ENCODE measurements at regions not wholly inside any gene's neighbourhood (a gene's known extent, or its start where the extent isn't known, plus 50 kb on each side); places are given as distances from the start of the nearest gene placed in this dataset.

DNA sequence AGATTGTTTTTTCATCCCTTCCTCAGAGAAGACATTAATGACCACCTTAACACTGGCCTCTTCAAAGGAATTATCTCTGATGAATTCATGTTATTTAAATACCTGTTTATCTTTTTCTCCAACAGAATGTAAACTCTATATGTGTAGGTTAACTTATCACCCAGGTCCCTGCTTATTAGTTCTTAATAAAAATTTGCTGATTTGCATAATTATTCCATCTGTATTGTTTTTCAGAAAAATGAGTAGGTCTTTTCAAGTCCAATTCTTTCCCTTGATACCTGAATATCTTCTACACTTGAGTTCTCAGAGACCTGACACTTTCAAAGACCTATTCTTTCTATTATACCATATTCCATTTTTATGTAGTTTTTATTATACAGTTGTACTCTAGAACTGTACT lies 886.7 kb upstream of the TMPRSS15 start:
- Histone ChIP-seq H3K36me3 (ENCODE audit: control insufficient read depth, insufficient read depth, low read length) (no peaks in the 10 kb centered on the region), H3K27ac (ENCODE audit: low read length) (no peak overlapping the region), H3K27me3 (ENCODE audit: control insufficient read depth, insufficient read depth, low read length) (no peaks in the 10 kb centered on the region), H3K4me3 (ENCODE audit: low read length) (no peak overlapping the region), H3K4me1 (ENCODE audit: control insufficient read depth, insufficient read depth, low read length) (no peaks in the 10 kb centered on the region), H3K9me3 (ENCODE audit: control insufficient read depth, low read depth, low read length) (no peaks in the 10 kb centered on the region)
- DNase-seq, result no peak

DNA sequence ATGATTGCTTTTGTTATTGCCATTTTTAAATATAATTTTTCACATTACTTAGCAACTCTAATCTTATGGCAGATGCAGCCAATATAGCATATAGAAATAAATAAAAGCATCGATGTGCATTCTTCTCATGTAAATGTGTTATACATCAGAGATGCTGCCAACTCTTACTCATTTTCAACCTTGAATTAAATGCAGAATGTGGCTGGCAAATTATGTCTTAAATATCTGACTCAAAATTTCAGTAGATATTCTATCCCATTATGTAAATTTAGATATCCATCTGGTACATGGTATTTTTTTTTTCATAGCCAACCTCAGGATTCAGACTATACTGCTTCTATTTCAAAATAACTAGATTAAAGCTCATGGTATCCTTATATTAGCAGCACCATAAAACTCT lies 916.7 kb upstream of the TMPRSS15 start:
- WGBS (ENCODE audit: insufficient coverage, low lambda C conversion rate), result 100% methylated on average over 1 of the region's 1 CpG

DNA sequence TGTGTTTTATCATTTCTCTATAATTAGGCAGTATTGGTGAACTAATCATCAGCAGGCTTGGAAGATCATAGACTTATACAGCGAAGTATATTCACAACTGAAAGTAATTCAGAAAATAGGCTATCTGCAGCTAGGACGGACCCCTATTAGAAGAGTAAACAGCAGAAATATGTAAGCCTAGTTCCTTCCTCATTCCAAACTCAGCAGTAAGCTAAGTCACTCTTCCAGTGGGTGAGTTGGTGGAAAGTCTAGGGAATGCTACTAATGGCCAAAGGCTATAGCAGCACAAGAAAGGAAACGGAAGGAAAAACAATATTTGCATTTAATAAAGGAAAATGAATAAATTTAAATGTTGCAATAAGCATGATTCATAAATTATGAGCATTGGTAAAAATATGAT lies 918.1 kb upstream of the TMPRSS15 start:
- no peaks in the 10 kb centered on the region for H3K4me1 ChIP-seq (ENCODE audit: control insufficient read depth, insufficient read depth, low read length)
- no peak overlapping the region for H3K27ac ChIP-seq (ENCODE audit: low read length)
- DNase-seq, result peak in 1 of 2 donors; percentile 5
- H3K36me3 ChIP-seq (ENCODE audit: control insufficient read depth, insufficient read depth, low read length), result no peaks in the 10 kb centered on the region
- H3K4me3 ChIP-seq (ENCODE audit: low read length), result no peak overlapping the region
- WGBS (ENCODE audit: insufficient coverage, low lambda C conversion rate), result 100% methylated on average over 1 of the region's 3 CpGs
- H3K27me3 ChIP-seq (ENCODE audit: control insufficient read depth, insufficient read depth, low read length), result no peaks in the 10 kb centered on the region
- H3K9me3 ChIP-seq (ENCODE audit: control insufficient read depth, low read depth, low read length), result peaks cover 2% of the 10 kb centered on the region

More for the DNA sequence above, 916.7 kb upstream of the TMPRSS15 start:
- H3K36me3 ChIP-seq (ENCODE audit: control insufficient read depth, insufficient read depth, low read length), result no peaks in the 10 kb centered on the region
- H3K27me3 ChIP-seq (ENCODE audit: control insufficient read depth, insufficient read depth, low read length), result no peaks in the 10 kb centered on the region
- no peak overlapping the region for H3K27ac ChIP-seq (ENCODE audit: low read length)
- H3K4me3 ChIP-seq (ENCODE audit: low read length), result no peak overlapping the region
- no peak for DNase-seq
- no peaks in the 10 kb centered on the region for H3K4me1 ChIP-seq (ENCODE audit: control insufficient read depth, insufficient read depth, low read length)
- H3K9me3 ChIP-seq (ENCODE audit: control insufficient read depth, low read depth, low read length), result peaks cover 2% of the 10 kb centered on the region

DNA sequence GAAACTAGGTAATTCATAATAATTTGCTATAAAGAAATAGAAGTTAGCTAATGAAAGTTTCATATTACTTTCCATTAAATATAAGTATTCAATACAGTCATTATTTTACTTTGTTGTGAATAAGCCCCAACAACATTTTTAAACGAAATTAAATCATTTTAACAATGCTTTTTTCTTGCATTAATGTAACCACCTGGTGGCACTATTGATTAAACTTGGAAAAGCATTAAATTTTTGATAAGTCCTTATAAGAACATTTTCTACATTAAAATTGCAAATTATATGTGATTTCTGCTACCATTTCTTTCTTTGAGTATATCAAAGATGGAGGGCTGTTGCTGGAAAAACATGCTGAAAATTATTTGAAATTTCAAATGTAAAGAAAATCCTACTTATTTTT lies 918.8 kb upstream of the TMPRSS15 start:
- no peak for DNase-seq
- H3K9me3 ChIP-seq (ENCODE audit: control insufficient read depth, low read depth, low read length), result no peaks in the 10 kb centered on the region
- 57% methylated on average over 1 of the region's 1 CpG for WGBS (ENCODE audit: insufficient coverage, low lambda C conversion rate)
- no peaks in the 10 kb centered on the region for H3K27me3 ChIP-seq (ENCODE audit: control insufficient read depth, insufficient read depth, low read length)
- H3K4me1 ChIP-seq (ENCODE audit: control insufficient read depth, insufficient read depth, low read length), result no peaks in the 10 kb centered on the region
- no peaks in the 10 kb centered on the region for H3K36me3 ChIP-seq (ENCODE audit: control insufficient read depth, insufficient read depth, low read length)
- no peak overlapping the region for H3K4me3 ChIP-seq (ENCODE audit: low read length)
- H3K27ac ChIP-seq (ENCODE audit: low read length), result no peak overlapping the region

DNA sequence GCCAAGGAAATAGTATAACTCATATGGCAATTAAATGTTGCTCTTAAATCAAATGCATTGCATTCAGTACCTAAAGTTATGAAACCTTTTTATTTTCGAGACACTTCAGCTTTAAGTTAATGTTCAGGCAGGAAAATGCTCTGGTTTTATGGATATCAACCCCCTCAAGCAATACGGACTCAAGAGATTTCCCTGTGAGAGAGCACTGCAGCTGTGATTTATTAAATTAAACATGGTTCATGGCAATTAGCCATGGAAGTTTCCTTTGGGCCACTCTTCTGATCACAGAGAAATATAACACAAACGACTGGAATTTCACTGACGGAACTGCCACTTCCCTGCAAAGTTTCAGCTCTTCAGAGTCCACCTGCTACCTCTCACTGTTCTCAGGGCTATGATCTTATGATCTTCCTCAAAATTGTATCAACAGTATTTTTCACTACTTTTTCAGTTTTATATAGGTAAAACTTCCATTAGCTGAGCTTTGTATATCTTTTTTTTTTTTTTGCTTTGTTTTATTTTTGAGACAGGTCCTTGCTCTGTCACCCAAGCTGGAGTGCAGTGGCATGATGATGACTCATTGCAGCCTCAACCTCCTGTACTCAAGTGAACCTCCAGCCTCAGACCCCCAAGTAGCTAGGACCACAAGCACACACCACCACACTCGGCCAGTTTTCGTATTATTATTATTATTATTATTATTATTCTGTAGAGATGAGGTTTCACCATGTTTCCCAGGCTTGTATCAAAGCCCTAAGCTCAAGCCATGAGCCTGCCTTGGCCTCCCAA lies 923.1 kb upstream of the TMPRSS15 start:
- WGBS (ENCODE audit: insufficient coverage, low lambda C conversion rate), result no CpG with 5 or more reads among the region's 6 CpGs
- Histone ChIP-seq H3K27ac (ENCODE audit: low read length) (no peak overlapping the region), H3K4me1 (ENCODE audit: control insufficient read depth, insufficient read depth, low read length) (no peaks in the 10 kb centered on the region), H3K27me3 (ENCODE audit: control insufficient read depth, insufficient read depth, low read length) (no peaks in the 10 kb centered on the region), H3K9me3 (ENCODE audit: control insufficient read depth, low read depth, low read length) (peaks cover 7% of the 10 kb centered on the region), H3K36me3 (ENCODE audit: control insufficient read depth, insufficient read depth, low read length) (no peaks in the 10 kb centered on the region), H3K4me3 (ENCODE audit: low read length) (no peak overlapping the region)
- no peak for DNase-seq

DNA sequence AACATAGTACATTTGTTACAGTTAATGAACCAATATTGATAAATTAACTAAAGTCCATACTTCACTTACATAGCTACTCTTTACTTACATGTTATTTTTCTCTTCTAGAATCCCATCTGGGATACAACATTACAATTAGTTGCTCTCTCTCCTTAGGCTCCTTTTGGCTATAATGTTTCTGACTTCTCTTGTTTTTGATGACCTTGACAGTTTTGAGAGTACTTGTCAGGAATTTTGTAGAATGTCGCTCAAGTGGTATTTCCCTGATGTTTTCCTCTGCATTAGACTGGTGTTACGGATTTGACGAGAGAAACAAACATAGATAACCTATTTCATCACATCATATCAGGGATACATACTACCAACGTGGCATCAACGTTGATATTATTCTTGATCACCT lies 925.4 kb upstream of the TMPRSS15 start:
- Histone ChIP-seq H3K36me3 (ENCODE audit: control insufficient read depth, insufficient read depth, low read length) (no peaks in the 10 kb centered on the region), H3K27me3 (ENCODE audit: control insufficient read depth, insufficient read depth, low read length) (no peaks in the 10 kb centered on the region), H3K9me3 (ENCODE audit: control insufficient read depth, low read depth, low read length) (peaks cover 7% of the 10 kb centered on the region), H3K4me1 (ENCODE audit: control insufficient read depth, insufficient read depth, low read length) (no peaks in the 10 kb centered on the region), H3K4me3 (ENCODE audit: low read length) (no peak overlapping the region), H3K27ac (ENCODE audit: low read length) (no peak overlapping the region)
- no peak for DNase-seq
- WGBS (ENCODE audit: insufficient coverage, low lambda C conversion rate), result 92% methylated on average over 2 of the region's 5 CpGs

DNA sequence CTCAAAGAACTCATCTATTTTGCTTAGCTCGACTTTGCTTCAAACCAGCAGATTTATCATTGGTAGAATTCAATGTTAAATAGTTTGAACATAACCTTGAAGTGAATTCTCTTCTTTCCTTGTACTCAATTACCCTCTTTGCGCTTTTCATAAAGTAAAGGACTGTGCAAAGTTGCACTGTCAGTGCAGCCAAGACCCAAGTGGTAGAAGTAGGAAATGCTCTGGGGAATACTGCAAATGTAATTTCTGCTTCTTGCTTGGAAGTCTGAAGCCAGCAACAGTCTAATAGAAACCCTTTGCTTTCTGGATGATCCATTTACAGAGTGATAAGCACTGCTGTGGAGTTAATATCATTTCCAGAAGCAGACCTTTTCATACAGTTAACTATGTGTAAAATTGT lies 936.7 kb upstream of the TMPRSS15 start:
- Histone ChIP-seq H3K4me3 (ENCODE audit: low read length) (no peak overlapping the region), H3K9me3 (ENCODE audit: control insufficient read depth, low read depth, low read length) (no peaks in the 10 kb centered on the region), H3K36me3 (ENCODE audit: control insufficient read depth, insufficient read depth, low read length) (no peaks in the 10 kb centered on the region), H3K4me1 (ENCODE audit: control insufficient read depth, insufficient read depth, low read length) (no peaks in the 10 kb centered on the region), H3K27ac (ENCODE audit: low read length) (no peak overlapping the region), H3K27me3 (ENCODE audit: control insufficient read depth, insufficient read depth, low read length) (no peaks in the 10 kb centered on the region)
- DNase-seq, result no peak
- WGBS (ENCODE audit: insufficient coverage, low lambda C conversion rate), result no CpG with 5 or more reads among the region's 2 CpGs

DNA sequence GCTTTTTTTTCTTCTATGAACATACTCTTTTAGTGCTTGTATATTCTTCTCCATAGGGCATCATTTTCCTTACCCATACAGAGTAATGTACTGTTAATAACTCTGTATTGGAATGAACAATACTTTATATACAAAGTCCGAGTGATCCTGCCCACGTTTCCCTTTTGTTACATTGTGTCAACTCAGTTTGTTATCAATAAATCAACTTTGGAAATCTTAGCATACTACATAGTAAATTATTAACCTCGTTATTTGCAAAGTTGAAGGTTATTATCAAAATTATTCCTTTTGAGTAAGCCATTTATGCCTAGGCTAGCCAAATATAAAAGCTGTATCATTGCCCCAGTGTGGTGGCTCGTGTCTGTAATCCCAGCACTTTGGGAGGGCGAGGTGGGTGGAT lies 937.4 kb upstream of the TMPRSS15 start:
- WGBS (ENCODE audit: insufficient coverage, low lambda C conversion rate), result 100% methylated on average over 1 of the region's 5 CpGs
- Histone ChIP-seq H3K9me3 (ENCODE audit: control insufficient read depth, low read depth, low read length) (no peaks in the 10 kb centered on the region), H3K27ac (ENCODE audit: low read length) (no peak overlapping the region), H3K27me3 (ENCODE audit: control insufficient read depth, insufficient read depth, low read length) (no peaks in the 10 kb centered on the region), H3K36me3 (ENCODE audit: control insufficient read depth, insufficient read depth, low read length) (no peaks in the 10 kb centered on the region), H3K4me3 (ENCODE audit: low read length) (no peak overlapping the region), H3K4me1 (ENCODE audit: control insufficient read depth, insufficient read depth, low read length) (no peaks in the 10 kb centered on the region)
- DNase-seq, result no peak

DNA sequence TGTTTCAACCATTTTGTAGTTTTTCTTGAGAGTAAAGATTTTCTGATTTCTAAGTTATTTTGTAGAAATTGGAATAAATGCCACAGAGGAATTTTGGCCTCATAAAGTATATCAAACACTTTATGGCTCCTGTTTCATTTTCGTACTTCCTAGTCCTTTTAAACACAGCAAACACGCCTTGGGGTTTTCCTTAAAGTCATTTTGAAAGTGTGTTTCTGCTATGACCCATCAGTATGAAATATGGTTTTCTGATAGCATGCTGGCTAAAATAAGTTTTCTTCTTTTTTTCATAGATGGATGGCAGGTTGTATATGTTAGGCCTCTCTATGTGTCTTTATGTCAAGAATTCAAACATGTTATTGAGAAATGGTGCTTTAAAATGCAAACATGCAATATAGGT lies 940.1 kb upstream of the TMPRSS15 start:
- Histone ChIP-seq H3K27me3 (ENCODE audit: control insufficient read depth, insufficient read depth, low read length) (no peaks in the 10 kb centered on the region), H3K36me3 (ENCODE audit: control insufficient read depth, insufficient read depth, low read length) (no peaks in the 10 kb centered on the region), H3K27ac (ENCODE audit: low read length) (no peak overlapping the region), H3K4me3 (ENCODE audit: low read length) (no peak overlapping the region), H3K9me3 (ENCODE audit: control insufficient read depth, low read depth, low read length) (no peaks in the 10 kb centered on the region), H3K4me1 (ENCODE audit: control insufficient read depth, insufficient read depth, low read length) (no peaks in the 10 kb centered on the region)
- no peak for DNase-seq
- no CpG with 5 or more reads among the region's 2 CpGs for WGBS (ENCODE audit: insufficient coverage, low lambda C conversion rate)

DNA sequence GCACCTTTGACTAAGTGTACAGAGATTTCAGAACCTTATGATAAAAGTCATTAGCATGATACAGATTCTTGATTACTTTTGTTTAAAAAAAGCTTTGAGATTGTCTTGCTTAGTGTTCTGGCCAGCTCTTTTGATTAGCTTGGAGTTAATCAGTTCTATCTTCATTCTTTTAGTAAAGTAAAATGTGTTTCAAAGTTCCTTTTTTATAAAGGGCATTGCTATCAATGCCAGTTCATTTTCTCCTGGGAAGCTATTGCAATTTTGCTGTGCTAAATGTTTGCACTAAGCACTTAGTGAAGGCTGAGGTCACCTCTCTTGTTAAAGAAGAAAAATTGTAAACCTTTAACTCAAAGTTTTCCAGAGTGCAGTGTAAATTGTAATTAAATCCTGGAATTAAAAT lies 946.7 kb upstream of the TMPRSS15 start:
- Histone ChIP-seq H3K9me3 (ENCODE audit: control insufficient read depth, low read depth, low read length) (no peaks in the 10 kb centered on the region), H3K27me3 (ENCODE audit: control insufficient read depth, insufficient read depth, low read length) (no peaks in the 10 kb centered on the region), H3K4me1 (ENCODE audit: control insufficient read depth, insufficient read depth, low read length) (peaks cover 10% of the 10 kb centered on the region), H3K36me3 (ENCODE audit: control insufficient read depth, insufficient read depth, low read length) (no peaks in the 10 kb centered on the region), H3K27ac (ENCODE audit: low read length) (peak overlapping the region; percentile 55), H3K4me3 (ENCODE audit: low read length) (no peak overlapping the region)
- peak; percentile 21 to 76 for DNase-seq

DNA sequence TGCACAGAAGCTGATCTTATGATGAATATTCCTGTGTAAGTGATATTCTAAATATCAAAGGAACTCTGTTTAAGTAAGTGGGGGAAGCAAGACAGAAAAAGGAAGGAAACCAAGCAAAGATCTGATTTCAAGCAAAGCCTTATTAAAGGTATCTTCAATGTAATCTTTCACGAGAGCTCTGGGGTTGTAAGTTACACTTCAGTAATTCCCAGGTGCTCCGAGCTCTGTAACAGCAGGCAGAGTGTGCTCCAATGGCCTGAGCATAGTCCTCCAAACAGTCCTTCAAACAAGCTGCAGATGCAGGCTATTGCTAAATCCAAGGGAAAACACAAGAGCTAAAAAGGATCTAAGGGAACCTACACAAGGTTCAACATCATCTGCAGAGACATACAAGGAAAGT lies 949.7 kb upstream of the TMPRSS15 start:
- Histone ChIP-seq H3K4me3 (ENCODE audit: low read length) (no peak overlapping the region), H3K4me1 (ENCODE audit: control insufficient read depth, insufficient read depth, low read length) (peaks cover 10% of the 10 kb centered on the region), H3K27me3 (ENCODE audit: control insufficient read depth, insufficient read depth, low read length) (no peaks in the 10 kb centered on the region), H3K27ac (ENCODE audit: low read length) (no peak overlapping the region), H3K36me3 (ENCODE audit: control insufficient read depth, insufficient read depth, low read length) (no peaks in the 10 kb centered on the region), H3K9me3 (ENCODE audit: control insufficient read depth, low read depth, low read length) (no peaks in the 10 kb centered on the region)
- DNase-seq, result peak in 1 of 2 donors; percentile 28
- no CpG with 5 or more reads among the region's 2 CpGs for WGBS (ENCODE audit: insufficient coverage, low lambda C conversion rate)
